Nephron progenitor cell (in vitro differentiated cells): ENCODE measurements at regions not wholly inside any gene's neighbourhood (a gene's known extent, or its start where the extent isn't known, plus 50 kb on each side); places are given as distances from the start of the nearest gene placed in this dataset.
"Not testable (repeated sequence)": the region's sequence is repeated elsewhere in the genome, so short reads cannot be mapped to it uniquely, and the experiment has no call there.

ENCODE experiments used
- DNase-seq: peaks from one replicate; pipeline ENCODE4 v3.0.0; 2021
- H3K27ac Mint-ChIP-seq: 2 replicates; pipeline ENCODE4 v1.8.0; 2021; ENCODE audit warnings: mild to moderate bottlenecking, moderate library complexity, mixed read lengths
- H3K27me3 Mint-ChIP-seq: 2 replicates; pipeline ENCODE4 v1.8.0; 2021; ENCODE audit warnings: mild to moderate bottlenecking, low read depth, mixed read lengths; ENCODE audit not compliant: poor library complexity
- H3K36me3 Mint-ChIP-seq: 2 replicates; pipeline ENCODE4 v1.8.0; 2021; ENCODE audit warnings: low read depth, mixed read lengths
- H3K4me1 Mint-ChIP-seq: 2 replicates; pipeline ENCODE4 v1.8.0; 2021; ENCODE audit warnings: mixed read lengths
- H3K4me3 Mint-ChIP-seq: 2 replicates; pipeline ENCODE4 v1.8.0; 2021; ENCODE audit warnings: mild to moderate bottlenecking, moderate library complexity, mixed read lengths
- H3K9me3 Mint-ChIP-seq: 2 replicates; pipeline ENCODE4 v1.8.0; 2021; ENCODE audit warnings: mild to moderate bottlenecking, moderate library complexity, mixed read lengths
- TF ChIP-seq, protein P1 (sequence below): fragments of 200-600 bp; sonication (generic); IDR thresholded peaks from 2 replicates; pipeline ENCODE4 v1.5.0; 2021; ENCODE audit warnings: antibody characterized with exemption

DNA sequence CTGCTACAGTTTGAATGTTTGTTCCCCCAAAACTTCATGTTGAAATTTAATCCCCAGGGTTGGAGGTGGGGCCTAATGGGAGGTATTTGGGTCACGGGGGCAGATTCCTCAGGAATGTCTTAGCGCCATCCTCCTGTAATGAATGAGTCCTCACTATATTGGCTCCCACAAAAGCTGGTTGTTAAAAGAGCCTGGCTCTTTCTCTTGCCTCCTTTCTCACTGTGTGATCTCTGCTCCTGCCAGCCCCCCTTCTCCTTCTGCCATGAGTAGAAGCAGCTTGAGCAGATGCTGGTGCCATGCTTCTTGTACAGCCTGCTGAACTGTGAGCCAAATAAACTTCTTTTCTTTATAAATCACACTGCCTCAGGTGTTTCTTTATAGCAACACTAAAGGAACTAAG, 721.0 kb upstream of the PKDCC start:
- H3K27ac Mint-ChIP-seq, result no peak overlapping the region
- TF ChIP-seq, protein P1, sequence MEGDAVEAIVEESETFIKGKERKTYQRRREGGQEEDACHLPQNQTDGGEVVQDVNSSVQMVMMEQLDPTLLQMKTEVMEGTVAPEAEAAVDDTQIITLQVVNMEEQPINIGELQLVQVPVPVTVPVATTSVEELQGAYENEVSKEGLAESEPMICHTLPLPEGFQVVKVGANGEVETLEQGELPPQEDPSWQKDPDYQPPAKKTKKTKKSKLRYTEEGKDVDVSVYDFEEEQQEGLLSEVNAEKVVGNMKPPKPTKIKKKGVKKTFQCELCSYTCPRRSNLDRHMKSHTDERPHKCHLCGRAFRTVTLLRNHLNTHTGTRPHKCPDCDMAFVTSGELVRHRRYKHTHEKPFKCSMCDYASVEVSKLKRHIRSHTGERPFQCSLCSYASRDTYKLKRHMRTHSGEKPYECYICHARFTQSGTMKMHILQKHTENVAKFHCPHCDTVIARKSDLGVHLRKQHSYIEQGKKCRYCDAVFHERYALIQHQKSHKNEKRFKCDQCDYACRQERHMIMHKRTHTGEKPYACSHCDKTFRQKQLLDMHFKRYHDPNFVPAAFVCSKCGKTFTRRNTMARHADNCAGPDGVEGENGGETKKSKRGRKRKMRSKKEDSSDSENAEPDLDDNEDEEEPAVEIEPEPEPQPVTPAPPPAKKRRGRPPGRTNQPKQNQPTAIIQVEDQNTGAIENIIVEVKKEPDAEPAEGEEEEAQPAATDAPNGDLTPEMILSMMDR, result no peak
- no peaks in the 10 kb centered on the region for H3K27me3 Mint-ChIP-seq
- H3K4me3 Mint-ChIP-seq, result no peak overlapping the region
- peaks cover 5% of the 10 kb centered on the region for H3K36me3 Mint-ChIP-seq
- H3K4me1 Mint-ChIP-seq, result peaks cover 4% of the 10 kb centered on the region
- no peak for DNase-seq
- peaks cover 6% of the 10 kb centered on the region for H3K9me3 Mint-ChIP-seq

DNA sequence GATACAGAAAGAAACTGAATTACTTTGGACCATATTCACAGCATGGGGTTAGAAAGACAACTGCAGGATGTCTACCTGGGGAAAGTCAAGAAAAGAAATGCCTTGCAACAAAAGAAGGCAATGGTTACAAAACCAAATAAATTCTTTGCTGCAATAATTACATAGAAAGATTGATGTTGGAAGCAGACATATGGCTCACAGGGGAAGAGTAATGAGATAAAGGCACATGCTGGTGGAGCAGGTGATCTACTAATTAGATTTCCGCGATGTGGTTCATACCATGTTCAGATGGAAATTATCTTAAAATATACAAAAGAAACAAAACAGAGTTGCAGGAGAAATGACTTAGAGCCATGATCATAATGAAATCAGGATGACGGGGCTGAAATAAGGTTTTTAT, 718.8 kb upstream of the PKDCC start:
- Mint-ChIP-seq H3K27ac (no peak overlapping the region), H3K9me3 (peaks cover 6% of the 10 kb centered on the region), H3K36me3 (peaks cover 5% of the 10 kb centered on the region), H3K4me3 (no peak overlapping the region), H3K27me3 (no peaks in the 10 kb centered on the region), H3K4me1 (no peaks in the 10 kb centered on the region)
- TF ChIP-seq, protein P1, result no peak
- DNase-seq, result no peak

DNA sequence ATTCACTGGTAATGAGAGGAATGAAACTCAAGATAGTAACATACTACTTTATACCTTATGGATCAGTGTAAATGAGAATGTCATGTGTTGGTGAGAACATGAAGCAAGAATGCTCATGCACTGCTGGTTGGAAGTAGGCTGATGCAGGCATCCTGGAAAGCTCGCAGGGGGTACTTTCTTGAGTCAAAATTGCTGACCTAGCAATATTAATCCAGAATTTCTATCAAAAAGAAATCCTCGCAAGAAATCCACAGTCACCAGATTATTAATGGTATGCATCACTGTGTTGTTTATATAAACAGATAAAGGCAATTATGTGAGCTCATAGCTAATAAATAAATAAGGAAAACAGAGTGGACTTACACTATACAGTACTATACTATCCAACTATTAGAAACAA, 713.7 kb upstream of the PKDCC start:
- Mint-ChIP-seq H3K9me3 (peaks cover 4% of the 10 kb centered on the region), H3K4me1 (no peaks in the 10 kb centered on the region), H3K27ac (no peak overlapping the region)

DNA sequence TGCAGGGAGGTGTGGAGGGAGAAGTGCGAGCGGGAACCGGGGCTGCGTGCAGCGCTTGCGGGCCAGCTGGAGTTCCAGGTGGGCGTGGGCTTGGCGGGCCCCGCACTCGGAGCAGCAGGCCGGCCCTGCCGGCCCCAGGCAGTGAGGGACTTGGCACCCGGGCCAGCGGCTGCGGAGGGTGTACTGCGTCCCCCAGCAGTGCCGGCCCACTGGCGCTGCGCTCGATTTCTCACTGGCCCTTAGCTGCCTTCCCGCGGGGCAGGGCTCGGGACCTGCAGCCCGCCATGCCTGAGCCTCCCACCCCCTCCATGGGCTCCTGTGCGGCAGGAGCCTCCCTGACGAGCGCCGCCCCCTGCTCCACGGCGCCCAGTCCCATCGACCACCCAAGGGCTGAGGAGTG, 712.2 kb upstream of the PKDCC start:
- not testable (repeated sequence) for H3K27ac Mint-ChIP-seq, H3K4me3 Mint-ChIP-seq, H3K9me3 Mint-ChIP-seq, DNase-seq, H3K27me3 Mint-ChIP-seq, H3K4me1 Mint-ChIP-seq, H3K36me3 Mint-ChIP-seq

More for the DNA sequence above, 713.7 kb upstream of the PKDCC start:
- no peak for DNase-seq
- H3K4me3 Mint-ChIP-seq, result no peak overlapping the region
- TF ChIP-seq, protein P1, result no peak
- H3K27me3 Mint-ChIP-seq, result no peaks in the 10 kb centered on the region
- H3K36me3 Mint-ChIP-seq, result no peaks in the 10 kb centered on the region

GRCh38 chr2:41337956-41338355, 709.9 kb upstream of the PKDCC start:
- DNase-seq, result no peak
- Mint-ChIP-seq H3K27ac (no peak overlapping the region), H3K4me3 (no peak overlapping the region), H3K27me3 (no peaks in the 10 kb centered on the region), H3K36me3 (no peaks in the 10 kb centered on the region), H3K4me1 (no peaks in the 10 kb centered on the region), H3K9me3 (peaks cover 4% of the 10 kb centered on the region)
- TF ChIP-seq, protein P1, result no peak

- Mint-ChIP-seq H3K9me3 (no peaks in the 10 kb centered on the region), H3K4me1 (no peaks in the 10 kb centered on the region), H3K4me3 (no peak overlapping the region), H3K27me3 (no peaks in the 10 kb centered on the region), H3K27ac (no peak overlapping the region), H3K36me3 (no peaks in the 10 kb centered on the region)
- DNase-seq, result no peak
- TF ChIP-seq, protein P1, result no peak
Measured at GRCh38 chr2:41344529-41344928, 703.3 kb upstream of the PKDCC start.

- no peak overlapping the region for H3K4me3 Mint-ChIP-seq
- peaks cover 3% of the 10 kb centered on the region for H3K27me3 Mint-ChIP-seq
- TF ChIP-seq, protein P1, result no peak
- H3K4me1 Mint-ChIP-seq, result no peaks in the 10 kb centered on the region
- DNase-seq, result no peak
- no peak overlapping the region for H3K27ac Mint-ChIP-seq
- no peaks in the 10 kb centered on the region for H3K36me3 Mint-ChIP-seq
- no peaks in the 10 kb centered on the region for H3K9me3 Mint-ChIP-seq
Measured at GRCh38 chr2:41353060-41353459, 694.8 kb upstream of the PKDCC start.
